ENCODE measurements at regions not wholly inside any gene's neighbourhood (a gene's known extent, or its start where the extent isn't known, plus 50 kb on each side); places are given as distances from the start of the nearest gene placed in this dataset.

DNA sequence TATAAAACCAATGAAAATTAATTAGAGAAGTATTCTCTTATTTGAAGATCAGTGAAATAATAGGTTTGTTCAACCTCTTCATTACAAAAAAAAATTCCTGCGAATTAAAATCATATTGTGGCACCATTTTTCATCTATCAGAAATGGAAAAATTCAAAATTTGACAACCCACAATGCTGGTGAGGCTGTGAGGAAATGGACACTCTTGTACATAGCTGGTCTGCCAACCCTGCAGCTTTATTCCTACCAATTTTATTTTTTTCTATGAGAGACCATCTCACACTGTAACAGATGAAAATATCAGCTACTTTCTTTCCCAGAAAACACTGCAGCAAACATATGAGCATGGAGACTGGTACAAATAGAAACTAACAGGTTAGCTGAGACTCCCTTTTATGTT is 208.8 kb upstream of the SEMA3E start:
- no peak for ATAC-seq
- Histone ChIP-seq H3K79me2 (ENCODE audit: insufficient read depth, low read length) (no peaks in the 10 kb centered on the region), H3K36me3 (replicated peaks in 1 of 2; ENCODE audit: control insufficient read depth in 1 of 2, insufficient read depth in 2 of 2, low read length in 2 of 2) (no peaks in the 10 kb centered on the region), H2AFZ (ENCODE audit: low read length) (no peak overlapping the region), H3K4me2 (ENCODE audit: low read depth, low read length) (no peak overlapping the region), H4K20me1 (ENCODE audit: insufficient read depth, low read length) (no peaks in the 10 kb centered on the region), H3K27ac (ENCODE audit: extremely low read length, insufficient read depth, low read length) (no peak overlapping the region), H3K27me3 (ENCODE audit: control insufficient read depth in 1 of 2, insufficient read depth in 2 of 2, low read length in 2 of 2) (no peaks in the 10 kb centered on the region), H3K4me1 (ENCODE audit: insufficient read depth, low read length) (no peaks in the 10 kb centered on the region), H3K9ac (ENCODE audit: insufficient read depth, low read depth, low read length) (no peak overlapping the region), H3K9me3 (ENCODE audit: low read length) (no peaks in the 10 kb centered on the region), H3K4me3 (replicated peaks in 1 of 3; ENCODE audit: insufficient read depth in 1 of 3, low read depth in 2 of 3, low read length in 3 of 3) (no peak overlapping the region)
- no peak for TF ChIP-seq CHD2 (IDR thresholded peaks at IDR 0.05; ENCODE audit: low read depth, low read length)
- no peak for TF ChIP-seq ZSCAN20 (CRISPR knock-in tag; IDR thresholded peaks at IDR 0.05; ENCODE audit: borderline replicate concordance)
- TF ChIP-seq, protein P1, sequence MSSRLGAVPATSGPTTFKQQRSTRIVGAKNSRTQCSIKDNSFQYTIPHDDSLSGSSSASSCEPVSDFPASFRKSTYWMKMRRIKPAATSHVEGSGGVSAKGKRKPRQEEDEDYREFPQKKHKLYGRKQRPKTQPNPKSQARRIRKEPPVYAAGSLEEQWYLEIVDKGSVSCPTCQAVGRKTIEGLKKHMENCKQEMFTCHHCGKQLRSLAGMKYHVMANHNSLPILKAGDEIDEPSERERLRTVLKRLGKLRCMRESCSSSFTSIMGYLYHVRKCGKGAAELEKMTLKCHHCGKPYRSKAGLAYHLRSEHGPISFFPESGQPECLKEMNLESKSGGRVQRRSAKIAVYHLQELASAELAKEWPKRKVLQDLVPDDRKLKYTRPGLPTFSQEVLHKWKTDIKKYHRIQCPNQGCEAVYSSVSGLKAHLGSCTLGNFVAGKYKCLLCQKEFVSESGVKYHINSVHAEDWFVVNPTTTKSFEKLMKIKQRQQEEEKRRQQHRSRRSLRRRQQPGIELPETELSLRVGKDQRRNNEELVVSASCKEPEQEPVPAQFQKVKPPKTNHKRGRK (CRISPR knock-in tag; IDR thresholded peaks at IDR 0.05) = no peak
- no peak for TF ChIP-seq ESRRA (CRISPR knock-in tag; IDR thresholded peaks at IDR 0.05; ENCODE audit: low read depth)
- no peak for TF ChIP-seq GATA4 (IDR thresholded peaks at IDR 0.05; ENCODE audit: borderline replicate concordance, low read depth)
- TF ChIP-seq ZNF782 (CRISPR knock-in tag; IDR thresholded peaks at IDR 0.05; ENCODE audit: borderline replicate concordance) = no peak
- no peak for TF ChIP-seq ZFP62 (CRISPR knock-in tag; IDR thresholded peaks at IDR 0.05)
- TF ChIP-seq HOXA5 (CRISPR knock-in tag; IDR thresholded peaks at IDR 0.05) = no peak
- no peak for TF ChIP-seq ZNF720 (CRISPR knock-in tag; IDR thresholded peaks at IDR 0.05)
- no peak for TF ChIP-seq CREM (IDR thresholded peaks at IDR 0.05)
- no peak for TF ChIP-seq CREM (CRISPR knock-in tag; IDR thresholded peaks at IDR 0.05)
- no peak for TF ChIP-seq ZC3H13 (CRISPR knock-in tag; IDR thresholded peaks at IDR 0.05)
- ChIA-PET CTCF (ENCODE audit: low intra/inter-chr PET ratio, low total read pairs) (no interaction called here), POLR2A (no interaction called here)
- WGBS (ENCODE audit: low lambda C conversion rate) = 0% methylated on average over 1 of the region's 1 CpG
- FAIRE-seq = no peak
- DNase-seq (ENCODE audit: low spot score) = no peak
- in situ Hi-C loops (cut with HindIII; ENCODE audit: extremely low pct_ligation_motif_present, low pct_unique_long_range_greater_than_20kb) = no loop called here
- BruUV-seq (replicated peaks) = no TSS peak
- intact Hi-C loops (cut with micrococcal nuclease; ENCODE audit: unreplicated experiment) = no loop called here

Data from HepG2 (cell line).